ENCODE measurements at regions not wholly inside any gene's neighbourhood (a gene's known extent, or its start where the extent isn't known, plus 50 kb on each side); places are given as distances from the start of the nearest gene placed in this dataset.

DNA sequence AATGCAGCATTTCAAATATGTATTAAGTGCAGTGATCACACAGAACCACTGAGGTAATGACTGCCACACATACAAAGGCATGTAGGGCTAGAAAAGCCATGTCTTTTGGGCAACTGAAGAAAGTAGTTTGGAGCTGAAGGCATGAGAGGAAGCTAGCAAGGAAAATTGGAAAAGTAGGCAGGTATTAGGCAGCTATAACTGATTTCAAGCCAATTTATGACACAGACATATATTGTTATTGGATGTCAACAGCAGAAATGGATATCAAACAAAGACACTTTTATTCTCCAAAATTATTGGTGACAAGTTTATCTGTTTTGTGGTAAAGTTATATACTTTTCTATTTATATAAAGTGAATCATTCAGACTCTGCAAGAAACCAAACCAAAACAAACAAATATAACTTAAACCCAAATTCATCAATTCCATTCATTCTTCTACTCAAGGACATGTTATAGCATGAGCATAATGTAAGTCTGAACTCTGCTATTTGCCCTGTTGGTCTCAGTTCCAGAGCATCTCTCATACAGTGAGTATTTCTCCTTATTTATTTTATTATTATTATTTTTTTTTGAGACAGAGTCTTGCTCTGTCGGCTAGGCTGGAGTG, 307.4 kb upstream of the COL8A1 start:
- TF ChIP-seq, protein P1, sequence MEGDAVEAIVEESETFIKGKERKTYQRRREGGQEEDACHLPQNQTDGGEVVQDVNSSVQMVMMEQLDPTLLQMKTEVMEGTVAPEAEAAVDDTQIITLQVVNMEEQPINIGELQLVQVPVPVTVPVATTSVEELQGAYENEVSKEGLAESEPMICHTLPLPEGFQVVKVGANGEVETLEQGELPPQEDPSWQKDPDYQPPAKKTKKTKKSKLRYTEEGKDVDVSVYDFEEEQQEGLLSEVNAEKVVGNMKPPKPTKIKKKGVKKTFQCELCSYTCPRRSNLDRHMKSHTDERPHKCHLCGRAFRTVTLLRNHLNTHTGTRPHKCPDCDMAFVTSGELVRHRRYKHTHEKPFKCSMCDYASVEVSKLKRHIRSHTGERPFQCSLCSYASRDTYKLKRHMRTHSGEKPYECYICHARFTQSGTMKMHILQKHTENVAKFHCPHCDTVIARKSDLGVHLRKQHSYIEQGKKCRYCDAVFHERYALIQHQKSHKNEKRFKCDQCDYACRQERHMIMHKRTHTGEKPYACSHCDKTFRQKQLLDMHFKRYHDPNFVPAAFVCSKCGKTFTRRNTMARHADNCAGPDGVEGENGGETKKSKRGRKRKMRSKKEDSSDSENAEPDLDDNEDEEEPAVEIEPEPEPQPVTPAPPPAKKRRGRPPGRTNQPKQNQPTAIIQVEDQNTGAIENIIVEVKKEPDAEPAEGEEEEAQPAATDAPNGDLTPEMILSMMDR (IDR thresholded peaks at IDR 0.05; ENCODE audit: poor library complexity): no peak
- no peak for TF ChIP-seq EZH2phosphoT487 (IDR thresholded peaks at IDR 0.05; ENCODE audit: low read depth, severe bottlenecking, unreplicated experiment)
- TF ChIP-seq EZH2 (IDR thresholded peaks at IDR 0.05; ENCODE audit: borderline replicate concordance): no peak
